ENCODE measurements at regions not wholly inside any gene's neighbourhood (a gene's known extent, or its start where the extent isn't known, plus 50 kb on each side); places are given as distances from the start of the nearest gene placed in this dataset.

DNA sequence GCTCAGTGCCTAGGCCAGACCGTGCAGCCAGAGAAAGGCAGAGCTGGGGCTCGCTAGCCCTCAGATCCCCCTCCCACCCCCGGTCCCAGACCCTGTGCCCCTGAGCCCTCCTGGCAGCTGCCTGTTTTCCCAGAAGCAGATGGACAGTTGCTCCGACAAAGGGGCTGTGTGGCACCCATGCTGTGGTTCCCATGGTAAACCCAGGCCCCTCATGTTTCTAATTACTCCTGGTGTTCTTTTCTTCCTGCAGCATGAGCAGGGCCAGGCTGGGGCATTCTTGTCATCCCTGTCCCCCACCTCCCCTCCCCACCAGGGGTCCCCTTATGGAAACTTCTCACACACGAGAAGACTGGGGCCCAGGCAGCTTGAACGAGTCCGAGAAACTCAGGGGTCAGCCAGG lies 269.6 kb downstream of the HAUS1 start:
- TF ChIP-seq TBP (IDR thresholded peaks at IDR 0.05; ENCODE audit: low read depth, low read length) (no peak), RAD21 (IDR thresholded peaks at IDR 0.05 in 1 of 2, conservative IDR thresholded peaks at IDR 0.05 in 1 of 2; ENCODE audit: low read depth in 2 of 2, low read length in 2 of 2) (no peak), CREB1 (IDR thresholded peaks at IDR 0.05) (no peak), CTCF (IDR thresholded peaks at IDR 0.05; ENCODE audit: control extremely low read depth in 1 of 3, insufficient read depth in 1 of 3, low read depth in 1 of 3, low read length in 3 of 3) (no peak), RFX5 (IDR thresholded peaks at IDR 0.05; ENCODE audit: borderline replicate concordance, low read depth, low read length) (no peak)

Measured in H1 (cell line).